Astrocyte of the spinal cord (primary cell): ENCODE measurements at regions not wholly inside any gene's neighbourhood (a gene's known extent, or its start where the extent isn't known, plus 50 kb on each side); places are given as distances from the start of the nearest gene placed in this dataset.
A peak's percentile ranks its signal among the peaks of the same experiment; 100 is the strongest.
"Not testable (repeated sequence)": the region's sequence is repeated elsewhere in the genome, so short reads cannot be mapped to it uniquely, and the experiment has no call there.

Experiments used
- DNase-seq: peaks from one replicate; pipeline ENCODE4 v3.0.0; 2011; ENCODE audit warnings: low read depth, low spot score
- H3K4me3 ChIP-seq: 2 replicates; pipeline ENCODE4 v1.5.1; 2011; ENCODE audit warnings: low read depth, mild to moderate bottlenecking, low read length, moderate library complexity
- CTCF ChIP-seq: IDR thresholded peaks from 2 replicates; pipeline ENCODE4 v1.5.1; 2012; ENCODE audit warnings: low read depth, mild to moderate bottlenecking, low read length, inconsistent platforms
- in situ Hi-C: cut with HindIII; loops from 2 replicates; pipeline ENCODE4 v1.10.0; 2017; ENCODE audit warnings: low sequenced_read_pairs

GRCh38 chr4:160091631-160092030 is 988.8 kb downstream of the RAPGEF2 start:
- H3K4me3 ChIP-seq, result no peak overlapping the region
- no peak for TF ChIP-seq CTCF
- in situ Hi-C loops, result no loop called here
- DNase-seq, result no peak

- H3K4me3 ChIP-seq, result no peak overlapping the region
- no peak for TF ChIP-seq CTCF
- DNase-seq, result no peak
- in situ Hi-C loops, result no loop called here
Observed at GRCh38 chr4:160100316-160100715, 997.4 kb downstream of the RAPGEF2 start.

- no peak overlapping the region for H3K4me3 ChIP-seq
- no peak for DNase-seq
- in situ Hi-C loops, result no loop called here
- no peak for TF ChIP-seq CTCF
Observed at GRCh38 chr4:160110891-160111290, 1008.0 kb downstream of the RAPGEF2 start.

GRCh38 chr4:160117686-160118085 is 1014.8 kb downstream of the RAPGEF2 start:
- no peak overlapping the region for H3K4me3 ChIP-seq
- in situ Hi-C loops, result no loop called here
- no peak for TF ChIP-seq CTCF
- no peak for DNase-seq

- in situ Hi-C loops, result not testable (repeated sequence)
Observed at GRCh38 chr4:160125576-160126287, 1022.9 kb downstream of the RAPGEF2 start.

GRCh38 chr4:160127211-160127610 is 1024.3 kb downstream of the RAPGEF2 start:
- in situ Hi-C loops, result no loop called here
- no peak overlapping the region for H3K4me3 ChIP-seq
- TF ChIP-seq CTCF, result no peak
- no peak for DNase-seq

More at GRCh38 chr4:160125576-160126287, 1022.9 kb downstream of the RAPGEF2 start:
- not testable (repeated sequence) for H3K4me3 ChIP-seq, DNase-seq

GRCh38 chr4:160129439-160129838 is 1026.6 kb downstream of the RAPGEF2 start:
- TF ChIP-seq CTCF, result no peak
- no peak overlapping the region for H3K4me3 ChIP-seq
- in situ Hi-C loops, result no loop called here
- peak; percentile 85 for DNase-seq
